Body of pancreas (tissue), 4 donors: ENCODE measurements at regions not wholly inside any gene's neighbourhood (a gene's known extent, or its start where the extent isn't known, plus 50 kb on each side); places are given as distances from the start of the nearest gene placed in this dataset.

Source experiments
- CTCF ChIP-seq, 7 experiments: fragments of 450-650 bp in 4 of 7; fragments of 200-600 bp in 3 of 7; sonication (generic) in 3 of 7; IDR thresholded peaks; one replicate each; pipeline ENCODE4 v1.5.1; 2016 to 2019; ENCODE audit warnings: antibody characterized with exemption in 7 of 7
- POLR2A ChIP-seq, 3 donors: fragments of 450-650 bp; IDR thresholded peaks; one replicate each; pipeline ENCODE4 v1.6.1; 2016; ENCODE audit warnings: antibody characterized with exemption in 3 of 3, mild to moderate bottlenecking in 2 of 3

GRCh38 chr7:156234666-156235494 is 405.7 kb upstream of the RNF32 start:
- TF ChIP-seq CTCF (IDR thresholded peaks at IDR 0.05) (no peak), POLR2A (IDR thresholded peaks at IDR 0.05) (no peak)
